Posterior cingulate gyrus (tissue), 11 donors: ENCODE measurements at regions not wholly inside any gene's neighbourhood (a gene's known extent, or its start where the extent isn't known, plus 50 kb on each side); places are given as distances from the start of the nearest gene placed in this dataset.
A peak's percentile ranks its signal among the peaks of the same experiment; 100 is the strongest.
"Not testable (repeated sequence)": the region's sequence is repeated elsewhere in the genome, so short reads cannot be mapped to it uniquely, and the experiment has no call there.

ENCODE experiments used
- DNase-seq, 10 donors: peaks; one replicate each; pipeline versions ENCODE4 v3.0.0 to v3.0.0-alpha.2; 2020 to 2021; ENCODE audit warnings: mixed read lengths in 3 of 10
- intact Hi-C: fragments of 100-400 bp; cut with DNase I; formaldehyde crosslinking; loops from one replicate; pipeline ENCODE4 v1.15.1; 2023

DNA sequence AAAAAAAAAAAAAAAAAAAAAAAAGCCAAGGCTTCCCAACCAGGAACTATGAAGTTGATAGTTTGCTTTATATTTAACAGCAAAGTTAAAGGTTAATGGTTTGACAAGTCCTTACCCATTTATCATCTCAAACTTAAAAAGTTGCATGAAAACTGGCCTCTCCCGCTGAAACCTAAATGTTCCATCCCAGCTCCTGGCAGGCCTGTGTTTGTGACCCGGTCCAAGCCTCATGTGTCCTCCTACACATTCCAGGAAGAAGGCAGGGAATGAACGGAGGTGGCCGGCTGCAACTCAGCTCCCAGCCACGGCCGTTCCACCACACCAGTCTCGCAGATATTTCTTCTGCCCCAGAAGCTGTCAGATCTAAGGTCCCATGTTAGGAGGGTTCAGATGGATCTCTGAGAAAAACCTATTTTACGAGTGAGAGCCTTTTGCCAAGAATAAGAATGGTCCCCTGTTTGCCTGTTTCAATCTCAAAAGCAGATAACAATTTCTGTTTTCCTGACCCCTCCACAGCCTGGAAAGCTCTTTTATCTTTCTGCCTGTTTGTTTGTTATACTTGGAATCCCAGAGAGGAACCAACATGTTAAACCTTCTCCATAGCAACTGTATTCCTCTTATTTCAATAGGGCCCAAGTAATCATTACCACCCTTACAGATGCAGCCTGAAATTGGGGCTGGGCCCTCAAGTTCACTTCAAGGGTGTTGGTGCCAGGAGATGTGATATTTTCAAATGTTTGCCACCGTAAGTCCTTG, 56.5 kb downstream of the KCTD12 start:
- peak in 1 of 10 donors; percentile 65 for DNase-seq
- intact Hi-C loops: loop anchor here (10.0 kb wide), 1 partner anchor 55 kb away; the partner anchor contains the start of gene KCTD12

DNA sequence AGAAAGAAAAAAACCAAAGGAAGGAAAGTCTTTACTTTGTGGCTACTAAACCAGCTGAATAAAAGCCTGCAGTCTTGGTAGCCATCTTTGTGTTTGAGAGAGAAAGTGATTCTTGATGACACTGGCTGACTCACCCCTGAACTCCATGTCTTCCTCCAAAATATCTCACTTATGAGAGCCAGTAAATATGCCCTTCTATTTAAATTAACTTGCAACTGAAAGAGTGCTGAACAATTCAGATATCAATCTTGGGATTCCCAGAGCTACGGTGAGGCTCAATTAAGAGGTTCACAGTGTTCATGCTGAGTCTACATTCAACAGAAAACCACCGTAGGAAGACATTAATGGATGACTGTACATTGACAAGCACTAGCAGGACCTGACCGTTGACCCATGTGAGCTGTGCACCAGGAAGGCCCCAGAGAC, 57.9 kb downstream of the KCTD12 start:
- intact Hi-C loops: loop anchor here (10.0 kb wide), 1 partner anchor 56 kb away; the partner anchor contains the start of gene KCTD12
- no peak for DNase-seq

DNA sequence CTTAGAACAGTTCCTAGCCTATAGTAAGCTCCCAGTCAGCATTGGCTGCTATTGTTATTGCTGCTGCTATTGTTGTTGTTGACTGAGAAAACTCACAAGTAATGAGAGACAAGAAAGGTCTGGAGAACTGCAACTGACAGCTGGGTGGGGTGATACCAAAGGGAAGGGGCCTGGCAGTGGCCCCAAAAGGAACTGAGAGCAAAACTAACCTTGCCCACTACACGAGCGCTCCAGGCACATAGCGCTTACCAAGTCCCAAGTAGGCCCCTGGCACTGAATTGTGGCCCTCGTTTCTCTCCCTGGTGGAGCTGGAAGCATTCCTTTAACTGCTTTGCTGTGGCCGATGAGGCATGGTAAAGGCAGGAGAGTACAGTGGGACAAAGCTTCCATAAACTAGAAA, 59.7 kb downstream of the KCTD12 start:
- DNase-seq: no peak
- intact Hi-C loops: loop anchor here (10.0 kb wide), 1 partner anchor 58 kb away; the partner anchor contains the start of gene KCTD12

DNA sequence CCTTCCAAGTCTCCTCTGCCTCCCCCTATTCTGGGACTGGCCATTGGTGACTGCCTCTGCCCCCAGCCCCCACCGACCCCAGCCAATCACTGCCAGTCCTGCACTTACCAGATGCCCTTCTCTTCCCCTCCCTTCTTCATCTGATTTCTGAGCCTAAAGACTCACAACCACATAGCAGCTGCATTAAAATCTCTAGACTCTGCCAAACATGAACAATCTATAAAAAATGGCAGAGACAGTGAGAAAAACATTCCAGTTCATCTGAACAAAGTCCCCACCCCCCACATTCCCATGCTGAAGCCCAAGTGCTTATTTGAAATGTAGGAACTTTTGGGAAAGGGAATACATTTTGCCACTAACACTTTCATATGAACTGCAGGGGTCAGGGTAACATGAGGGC, 60.8 kb downstream of the KCTD12 start:
- intact Hi-C loops: loop anchor here (10.0 kb wide), 1 partner anchor 59 kb away; the partner anchor contains the start of gene KCTD12
- no peak for DNase-seq

GRCh38 chr13:76823969-76824368, 62.2 kb downstream of the KCTD12 start:
- DNase-seq: no peak
- intact Hi-C loops: loop anchor here (10.0 kb wide), 1 partner anchor 61 kb away; the partner anchor contains the start of gene KCTD12

DNA sequence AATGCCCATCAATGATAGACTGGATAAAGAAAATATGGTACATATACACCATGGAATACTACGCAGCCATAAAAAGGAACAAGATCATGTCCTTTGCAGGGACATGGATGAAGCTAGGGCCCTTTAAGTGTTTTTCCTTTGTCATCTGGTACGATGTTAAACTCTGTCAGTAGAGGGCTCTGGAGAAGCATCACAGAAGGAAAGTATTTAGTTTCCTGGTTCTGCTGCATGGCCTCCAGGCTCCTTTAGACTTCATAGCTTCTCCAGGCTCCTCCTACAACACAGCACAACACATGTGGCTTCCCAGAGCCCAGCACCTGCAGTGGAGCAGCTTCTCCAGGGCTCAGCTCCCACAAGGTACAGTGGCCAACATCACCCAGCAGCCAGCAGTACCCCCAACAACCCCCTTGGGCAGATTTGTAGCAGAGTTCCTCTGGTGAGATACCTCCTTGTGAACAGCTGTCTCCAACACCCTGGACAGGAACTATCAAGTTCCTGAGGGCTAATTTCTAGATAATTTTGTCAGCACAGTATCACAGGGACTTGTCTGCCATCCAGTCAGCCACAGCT, 63.4 kb downstream of the KCTD12 start:
- intact Hi-C loops: loop anchor here (10.0 kb wide), 1 partner anchor 62 kb away; the partner anchor contains the start of gene KCTD12
- DNase-seq: no peak

- intact Hi-C loops: loop anchor here (10.0 kb wide), 1 partner anchor 64 kb away; the partner anchor contains the start of gene KCTD12
- DNase-seq: not testable (repeated sequence)
Measured at GRCh38 chr13:76821222-76821621, 65.0 kb downstream of the KCTD12 start.

GRCh38 chr13:76820759-76821158, 65.4 kb downstream of the KCTD12 start:
- no peak for DNase-seq
- intact Hi-C loops: loop anchor here (10.0 kb wide), 1 partner anchor 64 kb away; the partner anchor contains the start of gene KCTD12

GRCh38 chr13:76816394-76816793, 69.8 kb downstream of the KCTD12 start:
- peak in 4 of 10 donors; percentile 24 to 90 (median 38) for DNase-seq
- intact Hi-C loops: no loop called here

- DNase-seq: no peak
- intact Hi-C loops: no loop called here
Measured at GRCh38 chr13:76815344-76815743, 70.9 kb downstream of the KCTD12 start.

DNA sequence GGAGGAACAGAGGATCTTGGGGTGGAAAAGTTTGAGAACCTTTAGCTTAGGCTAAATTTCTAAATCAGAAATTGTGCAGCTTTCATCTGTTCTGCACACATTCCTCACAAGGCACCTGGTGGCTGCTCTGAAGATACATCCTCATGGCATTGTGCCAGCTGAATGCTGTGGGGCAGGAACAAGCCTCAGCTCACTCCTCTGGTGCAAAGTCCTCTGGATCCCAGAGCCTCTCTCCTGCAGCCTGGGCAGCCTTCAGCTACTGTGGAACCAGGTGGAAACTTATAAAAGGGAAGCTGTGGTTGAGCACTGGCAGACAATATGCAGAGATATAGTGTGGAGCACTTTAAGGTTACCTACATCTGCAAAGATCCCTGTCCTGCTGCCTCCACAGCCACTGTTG, 72.3 kb downstream of the KCTD12 start:
- no peak for DNase-seq
- intact Hi-C loops: no loop called here

DNA sequence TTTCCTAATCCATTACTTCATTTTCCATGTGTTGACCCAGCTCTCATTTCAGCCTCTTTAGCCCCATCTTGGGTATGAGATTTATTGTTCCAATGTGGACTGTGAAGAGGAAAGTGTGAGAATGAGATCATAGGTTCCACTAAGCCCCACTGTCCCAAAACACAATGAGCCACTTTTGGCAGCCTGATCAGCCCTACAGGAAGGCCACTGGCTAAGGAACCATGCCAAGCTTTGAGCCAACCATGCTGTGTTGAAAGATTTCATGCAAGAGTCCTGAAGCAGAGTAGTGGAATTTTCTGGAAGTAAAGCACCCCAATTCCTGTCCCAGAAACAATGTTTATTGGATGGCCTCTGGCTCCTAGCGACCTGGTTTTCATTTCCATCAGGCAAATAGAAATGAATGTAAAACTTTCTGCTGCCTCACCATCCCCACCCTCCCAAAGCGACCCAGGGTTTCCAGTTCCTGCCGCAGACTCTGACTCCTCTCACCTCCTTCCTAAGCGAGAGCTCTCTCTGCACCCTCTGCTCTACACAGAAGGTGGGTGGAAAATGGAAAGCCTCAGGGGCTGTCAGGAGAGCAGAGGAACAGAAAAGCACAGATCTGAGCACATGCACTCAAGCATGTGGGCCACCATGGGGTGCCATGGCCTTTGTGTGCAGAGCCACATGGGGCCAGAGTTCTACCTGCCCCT, 73.1 kb downstream of the KCTD12 start:
- DNase-seq: no peak
- intact Hi-C loops: no loop called here

DNA sequence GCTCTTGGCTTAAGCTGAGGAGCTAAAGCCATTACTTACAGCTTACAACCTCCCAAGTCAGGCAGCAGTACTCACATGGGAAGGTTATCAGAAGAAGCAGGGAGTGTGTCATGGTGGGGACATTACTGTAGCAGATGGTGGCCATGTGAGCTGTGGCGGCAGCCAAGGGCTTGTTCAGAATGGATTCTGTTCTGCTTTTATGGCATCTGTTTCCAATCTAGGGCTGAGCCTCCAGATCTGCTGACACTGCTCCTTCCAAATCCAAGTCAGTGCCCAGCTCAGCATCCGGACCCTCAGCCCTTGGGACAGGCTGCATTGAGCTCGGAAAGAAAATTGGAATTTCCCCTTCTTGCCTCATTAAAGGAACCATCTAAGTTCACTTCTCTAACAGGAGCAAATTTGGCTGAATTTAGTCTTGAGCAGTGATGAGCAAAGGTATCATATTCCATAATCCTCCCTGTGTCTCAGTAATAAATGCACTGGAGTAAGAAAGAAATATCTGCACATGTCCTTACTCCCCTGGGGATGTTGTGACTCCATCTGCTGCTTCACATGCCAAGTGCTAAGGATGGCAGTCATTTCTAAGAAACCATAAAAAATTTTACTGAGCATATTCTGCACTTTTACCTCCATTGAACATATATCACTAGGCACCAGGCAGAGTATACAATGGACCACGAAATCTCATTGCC, 73.9 kb downstream of the KCTD12 start:
- intact Hi-C loops: no loop called here
- DNase-seq: peak in 2 of 10 donors; percentile 30 to 69

GRCh38 chr13:76809389-76809788, 76.8 kb downstream of the KCTD12 start:
- intact Hi-C loops: no loop called here
- no peak for DNase-seq

DNA sequence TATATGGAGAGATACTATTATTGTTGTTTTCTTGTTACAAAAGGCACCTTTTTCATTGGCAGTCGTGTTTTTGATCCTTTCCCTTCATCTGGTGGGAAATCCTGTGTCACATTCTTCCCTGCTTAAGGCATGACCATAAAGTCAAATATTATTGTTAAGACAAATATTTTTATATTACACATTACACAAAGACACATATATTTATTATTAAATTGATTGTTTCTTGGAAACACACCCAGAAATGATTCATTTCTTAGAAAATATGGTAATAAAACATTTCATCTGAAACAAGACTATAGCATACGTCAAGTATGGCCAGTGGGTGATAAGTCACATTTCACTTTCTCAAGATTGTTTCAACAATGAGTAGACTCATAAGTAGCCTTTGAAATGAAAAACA, 77.3 kb downstream of the KCTD12 start:
- no peak for DNase-seq
- intact Hi-C loops: no loop called here

GRCh38 chr13:76804801-76805200, 81.4 kb downstream of the KCTD12 start:
- intact Hi-C loops: no loop called here

GRCh38 chr13:76803831-76804230, 82.4 kb downstream of the KCTD12 start:
- DNase-seq: no peak
- intact Hi-C loops: no loop called here

More at GRCh38 chr13:76804801-76805200, 81.4 kb downstream of the KCTD12 start:
- DNase-seq: no peak

GRCh38 chr13:76800943-76801342, 85.3 kb downstream of the KCTD12 start:
- DNase-seq: no peak
- intact Hi-C loops: no loop called here

DNA sequence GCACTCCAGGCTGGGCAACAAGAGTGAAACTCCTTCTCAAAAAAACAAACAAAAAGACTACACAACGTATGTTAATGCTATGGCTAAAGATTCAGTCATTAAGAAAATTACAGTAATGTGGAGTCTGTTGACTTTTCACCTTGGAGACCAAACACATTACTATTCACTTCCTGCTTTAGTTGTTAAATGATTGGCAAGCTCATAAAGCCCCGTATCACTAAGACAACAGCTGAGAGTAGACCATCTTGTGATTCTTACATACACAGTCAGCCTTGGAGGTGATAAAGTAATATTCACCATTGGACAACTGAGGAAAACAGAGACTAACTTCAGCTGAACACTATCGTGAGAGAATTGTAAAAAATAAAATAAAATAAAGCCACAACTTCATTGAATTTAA, 86.5 kb downstream of the KCTD12 start:
- intact Hi-C loops: no loop called here

GRCh38 chr13:76798037-76798436, 88.2 kb downstream of the KCTD12 start:
- intact Hi-C loops: no loop called here
- DNase-seq: no peak

More for the DNA sequence above, 86.5 kb downstream of the KCTD12 start:
- DNase-seq: no peak
